ENCODE measurements at regions not wholly inside any gene's neighbourhood (a gene's known extent, or its start where the extent isn't known, plus 50 kb on each side); places are given as distances from the start of the nearest gene placed in this dataset.

DNA sequence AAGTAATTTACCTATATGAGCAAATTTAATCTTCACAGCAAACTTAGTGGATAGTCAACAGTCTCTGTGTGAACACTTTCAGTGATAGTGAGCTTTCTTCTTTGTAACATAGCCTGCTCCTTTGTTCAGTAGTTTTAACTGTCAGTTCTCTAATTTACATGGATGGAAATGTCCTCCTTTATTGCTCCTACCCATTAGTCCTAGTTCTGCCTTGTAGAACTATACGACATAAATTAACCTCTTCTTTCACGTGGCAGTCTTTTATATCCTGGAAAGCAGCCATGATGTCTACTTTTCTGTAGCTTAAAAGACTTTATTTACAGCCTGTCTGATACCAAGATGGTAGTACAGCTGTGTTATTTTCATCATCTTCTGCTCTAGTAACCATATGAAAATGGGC lies 143.6 kb downstream of the TANC2 start:
- Histone ChIP-seq H3K18ac (ENCODE audit: insufficient read length, low read depth, low read length) (no peak overlapping the region), H3K9ac (ENCODE audit: extremely low read depth, insufficient read length, low read length) (no peak overlapping the region), H4K20me1 (ENCODE audit: control insufficient read depth, insufficient read depth, insufficient read length) (no peaks in the 10 kb centered on the region), H3T11ph (ENCODE audit: low read length) (no peak overlapping the region), H3K56ac (ENCODE audit: insufficient read length, low read depth, low read length) (no peak overlapping the region), H3K79me1 (ENCODE audit: insufficient read depth, low read depth, low read length, poor library complexity, severe bottlenecking) (no peaks in the 10 kb centered on the region), H3K23me2 (ENCODE audit: insufficient read length, low read depth, low read length, poor library complexity, severe bottlenecking) (no peaks in the 10 kb centered on the region), H4K8ac (replicated peaks; ENCODE audit: insufficient read length, low read depth, low read length) (no peak overlapping the region), H3K9me3 (ENCODE audit: control insufficient read depth, low read depth, low read length) (no peaks in the 10 kb centered on the region), H3K79me2 (ENCODE audit: insufficient read depth, low read length) (no peaks in the 10 kb centered on the region), H2AFZ (ENCODE audit: low read length) (no peak overlapping the region), H4K91ac (ENCODE audit: insufficient read length, low read depth, low read length) (no peak overlapping the region), H3K23ac (ENCODE audit: insufficient read length, low read depth, low read length) (no peak overlapping the region), H2BK15ac (ENCODE audit: low read depth, low read length) (no peak overlapping the region), H3K4ac (ENCODE audit: low read depth, low read length) (no peak overlapping the region), H3K27ac (ENCODE audit: insufficient read length, low read depth, low read length) (no peak overlapping the region), H3K27me3 (ENCODE audit: insufficient read depth, low read length) (no peaks in the 10 kb centered on the region), H2BK20ac (ENCODE audit: low read depth, low read length, poor library complexity, severe bottlenecking) (no peak overlapping the region), H2BK5ac (ENCODE audit: insufficient read length, low read length) (no peak overlapping the region), H3K4me1 (ENCODE audit: insufficient read depth, low read length) (no peaks in the 10 kb centered on the region), H3K4me2 (ENCODE audit: insufficient read depth, insufficient read length, low read length) (no peak overlapping the region), H4K5ac (ENCODE audit: insufficient read length, low read depth, low read length) (no peak overlapping the region), H3K14ac (ENCODE audit: insufficient read depth, low read length) (no peak overlapping the region), H2BK12ac (ENCODE audit: insufficient read length, low read depth, low read length) (no peak overlapping the region), H2BK120ac (ENCODE audit: low read depth, low read length, poor library complexity, severe bottlenecking) (no peak overlapping the region), H2AK5ac (ENCODE audit: insufficient read length, low read length) (no peak overlapping the region)
- no peak overlapping the region for H3K4me3 Mint-ChIP-seq
- no peak overlapping the region for H3K27ac Mint-ChIP-seq
- H3K27me3 Mint-ChIP-seq (ENCODE audit: low read depth): no peaks in the 10 kb centered on the region
- TF ChIP-seq, protein P1, sequence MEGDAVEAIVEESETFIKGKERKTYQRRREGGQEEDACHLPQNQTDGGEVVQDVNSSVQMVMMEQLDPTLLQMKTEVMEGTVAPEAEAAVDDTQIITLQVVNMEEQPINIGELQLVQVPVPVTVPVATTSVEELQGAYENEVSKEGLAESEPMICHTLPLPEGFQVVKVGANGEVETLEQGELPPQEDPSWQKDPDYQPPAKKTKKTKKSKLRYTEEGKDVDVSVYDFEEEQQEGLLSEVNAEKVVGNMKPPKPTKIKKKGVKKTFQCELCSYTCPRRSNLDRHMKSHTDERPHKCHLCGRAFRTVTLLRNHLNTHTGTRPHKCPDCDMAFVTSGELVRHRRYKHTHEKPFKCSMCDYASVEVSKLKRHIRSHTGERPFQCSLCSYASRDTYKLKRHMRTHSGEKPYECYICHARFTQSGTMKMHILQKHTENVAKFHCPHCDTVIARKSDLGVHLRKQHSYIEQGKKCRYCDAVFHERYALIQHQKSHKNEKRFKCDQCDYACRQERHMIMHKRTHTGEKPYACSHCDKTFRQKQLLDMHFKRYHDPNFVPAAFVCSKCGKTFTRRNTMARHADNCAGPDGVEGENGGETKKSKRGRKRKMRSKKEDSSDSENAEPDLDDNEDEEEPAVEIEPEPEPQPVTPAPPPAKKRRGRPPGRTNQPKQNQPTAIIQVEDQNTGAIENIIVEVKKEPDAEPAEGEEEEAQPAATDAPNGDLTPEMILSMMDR (conservative IDR thresholded peaks at IDR 0.05): no peak
- no peaks in the 10 kb centered on the region for H3K9me3 Mint-ChIP-seq
- no peaks in the 10 kb centered on the region for H3K36me3 Mint-ChIP-seq (ENCODE audit: insufficient read depth in 1 of 3, low read depth in 3 of 3)
- H3K4me1 Mint-ChIP-seq: no peaks in the 10 kb centered on the region
- no CpG with 5 or more reads among the region's 2 CpGs for WGBS (ENCODE audit: extremely low coverage, insufficient read length, low lambda C conversion rate)
- DNase-seq: no peak
